ENCODE measurements at regions not wholly inside any gene's neighbourhood (a gene's known extent, or its start where the extent isn't known, plus 50 kb on each side); places are given as distances from the start of the nearest gene placed in this dataset.

- TF ChIP-seq CTCF (IDR thresholded peaks at IDR 0.05) (no peak), POLR2AphosphoS5 (IDR thresholded peaks at IDR 0.05; ENCODE audit: low read depth, low read length) (no peak), SIN3A (IDR thresholded peaks at IDR 0.05; ENCODE audit: borderline replicate concordance, insufficient read depth, low read depth, low read length) (no peak)
Measured at GRCh38 chr3:30510596-30510995, 95.8 kb upstream of the TGFBR2 start.

Data from Panc1 (cell line).